ENCODE measurements at regions not wholly inside any gene's neighbourhood (a gene's known extent, or its start where the extent isn't known, plus 50 kb on each side); places are given as distances from the start of the nearest gene placed in this dataset.

- TF ChIP-seq, protein P1, sequence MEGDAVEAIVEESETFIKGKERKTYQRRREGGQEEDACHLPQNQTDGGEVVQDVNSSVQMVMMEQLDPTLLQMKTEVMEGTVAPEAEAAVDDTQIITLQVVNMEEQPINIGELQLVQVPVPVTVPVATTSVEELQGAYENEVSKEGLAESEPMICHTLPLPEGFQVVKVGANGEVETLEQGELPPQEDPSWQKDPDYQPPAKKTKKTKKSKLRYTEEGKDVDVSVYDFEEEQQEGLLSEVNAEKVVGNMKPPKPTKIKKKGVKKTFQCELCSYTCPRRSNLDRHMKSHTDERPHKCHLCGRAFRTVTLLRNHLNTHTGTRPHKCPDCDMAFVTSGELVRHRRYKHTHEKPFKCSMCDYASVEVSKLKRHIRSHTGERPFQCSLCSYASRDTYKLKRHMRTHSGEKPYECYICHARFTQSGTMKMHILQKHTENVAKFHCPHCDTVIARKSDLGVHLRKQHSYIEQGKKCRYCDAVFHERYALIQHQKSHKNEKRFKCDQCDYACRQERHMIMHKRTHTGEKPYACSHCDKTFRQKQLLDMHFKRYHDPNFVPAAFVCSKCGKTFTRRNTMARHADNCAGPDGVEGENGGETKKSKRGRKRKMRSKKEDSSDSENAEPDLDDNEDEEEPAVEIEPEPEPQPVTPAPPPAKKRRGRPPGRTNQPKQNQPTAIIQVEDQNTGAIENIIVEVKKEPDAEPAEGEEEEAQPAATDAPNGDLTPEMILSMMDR (IDR thresholded peaks at IDR 0.05) = no peak
- TF ChIP-seq EZH2phosphoT487 (IDR thresholded peaks at IDR 0.05) (no peak), EZH2 (IDR thresholded peaks at IDR 0.05) (no peak)
These were observed 202.1 kb downstream of the PTEN start for GRCh38 chr10:88065383-88066049.

Data from neural progenitor cell (in vitro differentiated cells).